ENCODE measurements at regions not wholly inside any gene's neighbourhood (a gene's known extent, or its start where the extent isn't known, plus 50 kb on each side); places are given as distances from the start of the nearest gene placed in this dataset.

GRCh38 chr9:87805259-87805658 lies 77.4 kb upstream of the SPATA31E1 start:
- no peak for DNase-seq
- Mint-ChIP-seq H3K4me1 (ENCODE audit: low read depth) (no peaks in the 10 kb centered on the region), H3K4me3 (no peak overlapping the region), H3K27ac (no peak overlapping the region), H3K27me3 (ENCODE audit: insufficient read depth) (peaks cover 24% of the 10 kb centered on the region), H3K9me3 (peaks cover 7% of the 10 kb centered on the region; the same call in 1 of the 2 replicates), H3K36me3 (ENCODE audit: low read depth) (no peaks in the 10 kb centered on the region)
- no peak for TF ChIP-seq CTCF (IDR thresholded peaks at IDR 0.05)

DNA sequence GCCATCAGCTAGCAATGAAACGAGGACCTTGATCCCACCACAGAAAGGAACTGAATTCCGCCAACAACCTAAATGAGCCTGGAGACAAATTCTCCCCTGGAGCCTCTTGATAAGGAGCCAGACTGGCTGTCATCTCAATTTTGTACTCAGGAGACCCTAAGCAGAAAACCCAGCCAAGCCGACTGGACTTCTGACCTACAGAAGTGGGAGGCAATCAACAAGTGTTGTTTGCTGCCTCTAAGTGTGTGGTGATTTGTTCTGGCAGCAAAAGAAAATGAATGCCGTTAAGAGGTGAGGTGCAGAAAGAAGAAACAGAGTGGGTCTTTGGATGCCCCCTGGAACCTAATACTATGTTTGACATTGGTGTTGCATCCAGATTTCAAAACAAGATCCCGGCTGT lies 72.7 kb upstream of the SPATA31E1 start:
- H3K27ac Mint-ChIP-seq: no peak overlapping the region
- H3K9me3 Mint-ChIP-seq: peaks cover 7% of the 10 kb centered on the region; the same call in 1 of the 2 replicates
- H3K27me3 Mint-ChIP-seq (ENCODE audit: insufficient read depth): peaks cover 17% of the 10 kb centered on the region
- no peaks in the 10 kb centered on the region for H3K36me3 Mint-ChIP-seq (ENCODE audit: low read depth)
- peaks cover 13% of the 10 kb centered on the region for H3K4me1 Mint-ChIP-seq (ENCODE audit: low read depth)
- no peak overlapping the region for H3K4me3 Mint-ChIP-seq
- DNase-seq: no peak
- TF ChIP-seq CTCF (IDR thresholded peaks at IDR 0.05): no peak

DNA sequence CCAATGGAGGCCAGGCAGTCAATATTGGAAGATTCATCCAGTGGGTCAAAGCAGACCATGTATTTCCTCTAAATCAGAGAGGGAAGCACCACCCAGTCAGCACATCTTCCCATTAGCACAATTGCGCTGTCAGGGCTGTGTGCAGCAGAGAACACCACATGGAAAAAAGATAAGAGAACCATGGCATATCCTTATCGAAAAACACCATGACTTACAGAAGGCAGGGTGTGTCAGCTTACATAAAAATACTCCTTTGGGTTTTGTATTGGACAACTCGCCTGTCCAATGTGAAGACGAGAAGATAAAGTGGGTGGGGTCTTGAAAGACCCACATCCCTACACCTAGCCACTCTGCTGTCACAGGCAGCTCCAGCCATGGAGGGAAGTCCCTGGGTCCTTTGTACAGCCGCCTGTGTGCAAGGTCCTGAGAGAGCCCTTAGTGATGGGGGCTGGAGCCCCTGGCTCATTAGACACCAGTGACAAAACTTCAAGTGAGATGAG lies 71.9 kb upstream of the SPATA31E1 start:
- Mint-ChIP-seq H3K9me3 (peaks cover 7% of the 10 kb centered on the region; the same call in 1 of the 2 replicates), H3K36me3 (ENCODE audit: low read depth) (no peaks in the 10 kb centered on the region), H3K4me1 (ENCODE audit: low read depth) (peaks cover 13% of the 10 kb centered on the region), H3K4me3 (no peak overlapping the region), H3K27me3 (ENCODE audit: insufficient read depth) (peaks cover 17% of the 10 kb centered on the region), H3K27ac (no peak overlapping the region)
- no peak for DNase-seq
- TF ChIP-seq CTCF (IDR thresholded peaks at IDR 0.05): no peak

GRCh38 chr9:87812375-87813118 lies 70.1 kb upstream of the SPATA31E1 start:
- Mint-ChIP-seq H3K36me3 (ENCODE audit: low read depth) (no peaks in the 10 kb centered on the region), H3K4me1 (ENCODE audit: low read depth) (peaks cover 13% of the 10 kb centered on the region), H3K4me3 (no peak overlapping the region), H3K27me3 (ENCODE audit: insufficient read depth) (peaks cover 12% of the 10 kb centered on the region), H3K9me3 (peaks cover 7% of the 10 kb centered on the region; the same call in 1 of the 2 replicates), H3K27ac (no peak overlapping the region)
- DNase-seq: peak; percentile 58
- TF ChIP-seq CTCF (IDR thresholded peaks at IDR 0.05): peak; percentile 92

DNA sequence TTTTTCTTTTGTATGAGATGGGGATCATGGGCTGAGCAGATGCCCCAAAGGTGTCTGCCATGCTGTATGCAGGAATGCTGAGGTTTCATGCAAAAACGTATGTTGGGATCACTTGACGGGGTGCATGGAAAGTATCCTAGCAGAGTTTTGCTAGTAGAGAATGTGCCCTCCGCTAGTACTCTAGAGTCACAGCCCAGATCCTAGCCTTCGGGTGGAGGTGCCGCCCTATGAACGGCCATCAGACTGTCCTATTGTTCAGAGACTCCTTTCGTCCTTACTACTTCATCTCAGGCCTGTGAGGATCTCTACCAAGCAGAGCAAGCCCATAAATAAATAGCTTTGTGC lies 69.6 kb upstream of the SPATA31E1 start:
- Mint-ChIP-seq H3K4me1 (ENCODE audit: low read depth) (peaks cover 13% of the 10 kb centered on the region), H3K9me3 (peaks cover 7% of the 10 kb centered on the region; the same call in 1 of the 2 replicates), H3K36me3 (ENCODE audit: low read depth) (no peaks in the 10 kb centered on the region), H3K27ac (no peak overlapping the region), H3K4me3 (no peak overlapping the region), H3K27me3 (ENCODE audit: insufficient read depth) (peaks cover 7% of the 10 kb centered on the region)
- DNase-seq: no peak
- no peak for TF ChIP-seq CTCF (IDR thresholded peaks at IDR 0.05)

Data from HFFc6 (cell line).